Osteoblast (primary cell): ENCODE measurements at regions not wholly inside any gene's neighbourhood (a gene's known extent, or its start where the extent isn't known, plus 50 kb on each side); places are given as distances from the start of the nearest gene placed in this dataset.

Source experiments
- DNase-seq: peaks from one replicate; pipeline ENCODE4 v3.0.0; 2011; ENCODE audit warnings: low spot score, mixed read lengths; ENCODE audit not compliant: insufficient read length; ENCODE audit errors: missing footprints
- H2AFZ ChIP-seq: 2 replicates; pipeline ENCODE4 v1.6.0; 2011; ENCODE audit warnings: mild to moderate bottlenecking, low read length
- H3K27ac ChIP-seq: 2 replicates; pipeline ENCODE4 v1.5.1; 2011; ENCODE audit warnings: mild to moderate bottlenecking, low read depth, low read length, moderate library complexity
- H3K27me3 ChIP-seq: 2 replicates; pipeline ENCODE4 v1.6.0; 2012; ENCODE audit warnings: mild to moderate bottlenecking, control low read depth, inconsistent platforms, low read length, moderate library complexity; ENCODE audit not compliant: insufficient read depth
- H3K36me3 ChIP-seq: 2 replicates; pipeline ENCODE4 v1.5.1; 2011; ENCODE audit warnings: mild to moderate bottlenecking, low read length, control low read depth, moderate library complexity; ENCODE audit not compliant: insufficient read depth
- H3K4me1 ChIP-seq: 2 replicates; pipeline ENCODE4 v1.5.1; 2011; ENCODE audit warnings: mild to moderate bottlenecking, low read length, control low read depth, moderate library complexity; ENCODE audit not compliant: insufficient read depth
- H3K4me2 ChIP-seq: 2 replicates; pipeline ENCODE4 v1.6.0; 2011; ENCODE audit warnings: mild to moderate bottlenecking, low read length; ENCODE audit not compliant: insufficient read depth
- H3K4me3 ChIP-seq: fragments of 200-600 bp; sonication (generic); 3 replicates; pipeline ENCODE4 v1.5.1; 2012; ENCODE audit warnings: mild to moderate bottlenecking, low read length, inconsistent platforms; ENCODE audit not compliant: insufficient read depth
- H3K79me2 ChIP-seq: 2 replicates; pipeline ENCODE4 v1.6.0; 2012; ENCODE audit warnings: mild to moderate bottlenecking, low read length, control low read depth, inconsistent platforms; ENCODE audit not compliant: insufficient read depth
- H3K9me3 ChIP-seq: 2 replicates; pipeline ENCODE4 v1.5.1; 2011; ENCODE audit warnings: low read depth, low read length, control low read depth
- H4K20me1 ChIP-seq: 2 replicates; pipeline ENCODE4 v1.6.0; 2012; ENCODE audit warnings: mild to moderate bottlenecking, low read length, control low read depth; ENCODE audit not compliant: insufficient read depth
- CTCF ChIP-seq: IDR thresholded peaks from 2 replicates; pipeline ENCODE4 v1.5.1; 2011; ENCODE audit warnings: mild to moderate bottlenecking, low read depth, low read length, moderate library complexity; ENCODE audit errors: extremely low read depth

GRCh38 chr10:108052981-108053380, 888.5 kb upstream of the SORCS1 start:
- TF ChIP-seq CTCF: no peak
- Histone ChIP-seq H3K36me3 (no peaks in the 10 kb centered on the region), H3K27me3 (no peaks in the 10 kb centered on the region), H3K4me3 (no peak overlapping the region), H3K4me1 (no peaks in the 10 kb centered on the region), H3K4me2 (no peak overlapping the region), H3K27ac (no peak overlapping the region), H4K20me1 (no peaks in the 10 kb centered on the region), H3K9me3 (peaks cover 2% of the 10 kb centered on the region), H2AFZ (no peak overlapping the region), H3K79me2 (no peaks in the 10 kb centered on the region)
- DNase-seq: no peak

GRCh38 chr10:108051218-108051617, 886.7 kb upstream of the SORCS1 start:
- DNase-seq: no peak
- Histone ChIP-seq H3K4me2 (no peak overlapping the region), H3K27ac (no peak overlapping the region), H3K9me3 (peaks cover 2% of the 10 kb centered on the region), H3K27me3 (no peaks in the 10 kb centered on the region), H4K20me1 (no peaks in the 10 kb centered on the region), H3K79me2 (no peaks in the 10 kb centered on the region), H3K4me1 (no peaks in the 10 kb centered on the region), H3K36me3 (no peaks in the 10 kb centered on the region), H3K4me3 (no peak overlapping the region), H2AFZ (no peak overlapping the region)
- TF ChIP-seq CTCF: no peak

GRCh38 chr10:108050626-108051025, 886.1 kb upstream of the SORCS1 start:
- H3K79me2 ChIP-seq: no peaks in the 10 kb centered on the region
- no peak overlapping the region for H2AFZ ChIP-seq
- no peak for TF ChIP-seq CTCF
- DNase-seq: peak; percentile 15
- H3K27ac ChIP-seq: no peak overlapping the region
- H3K36me3 ChIP-seq: no peaks in the 10 kb centered on the region
- no peaks in the 10 kb centered on the region for H3K27me3 ChIP-seq
- no peak overlapping the region for H3K4me2 ChIP-seq
- no peaks in the 10 kb centered on the region for H3K4me1 ChIP-seq
- H3K9me3 ChIP-seq: peaks cover 2% of the 10 kb centered on the region
- no peaks in the 10 kb centered on the region for H4K20me1 ChIP-seq
- H3K4me3 ChIP-seq: no peak overlapping the region

- no peak for TF ChIP-seq CTCF
- no peak for DNase-seq
- Histone ChIP-seq H4K20me1 (no peaks in the 10 kb centered on the region), H3K36me3 (no peaks in the 10 kb centered on the region), H3K4me1 (no peaks in the 10 kb centered on the region), H3K4me3 (no peak overlapping the region), H3K4me2 (no peak overlapping the region), H2AFZ (no peak overlapping the region), H3K27me3 (no peaks in the 10 kb centered on the region), H3K27ac (no peak overlapping the region), H3K79me2 (no peaks in the 10 kb centered on the region), H3K9me3 (peaks cover 2% of the 10 kb centered on the region)
Observed at GRCh38 chr10:108049668-108050067, 885.2 kb upstream of the SORCS1 start.
